T-helper 22 cell (primary cell): ENCODE measurements at regions not wholly inside any gene's neighbourhood (a gene's known extent, or its start where the extent isn't known, plus 50 kb on each side); places are given as distances from the start of the nearest gene placed in this dataset.

ENCODE experiments used
- DNase-seq: peaks from one replicate; pipeline ENCODE4 v3.0.0-alpha.2; 2020; ENCODE audit warnings: low read depth

- no peak for DNase-seq
These were observed 618.6 kb upstream of the MKI67 start for GRCh38 chr10:128744811-128745305.

- DNase-seq, result no peak
These were observed 621.5 kb upstream of the MKI67 start for GRCh38 chr10:128747582-128748346.

- no peak for DNase-seq
These were observed 625.1 kb upstream of the MKI67 start for GRCh38 chr10:128751284-128751683.

GRCh38 chr10:128751851-128752250, 625.6 kb upstream of the MKI67 start:
- DNase-seq, result no peak

GRCh38 chr10:128759174-128759573, 633.0 kb upstream of the MKI67 start:
- DNase-seq, result no peak

- no peak for DNase-seq
These were observed 637.4 kb upstream of the MKI67 start for GRCh38 chr10:128763588-128763987.

- no peak for DNase-seq
These were observed 638.0 kb upstream of the MKI67 start for GRCh38 chr10:128764190-128764589.

- DNase-seq, result no peak
These were observed 640.7 kb upstream of the MKI67 start for GRCh38 chr10:128766915-128767314.

GRCh38 chr10:128774979-128775378, 648.8 kb upstream of the MKI67 start:
- no peak for DNase-seq

- DNase-seq, result no peak
These were observed 649.5 kb upstream of the MKI67 start for GRCh38 chr10:128775743-128776142.

- no peak for DNase-seq
These were observed 650.5 kb upstream of the MKI67 start for GRCh38 chr10:128776673-128777252.

- DNase-seq, result no peak
These were observed 651.1 kb upstream of the MKI67 start for GRCh38 chr10:128777342-128777741.

GRCh38 chr10:128779416-128779815, 653.2 kb upstream of the MKI67 start:
- DNase-seq, result no peak

GRCh38 chr10:128780156-128780761, 654.0 kb upstream of the MKI67 start:
- no peak for DNase-seq

- DNase-seq, result no peak
These were observed 655.4 kb upstream of the MKI67 start for GRCh38 chr10:128781637-128782036.

- no peak for DNase-seq
These were observed 658.2 kb upstream of the MKI67 start for GRCh38 chr10:128784444-128784843.

- DNase-seq, result no peak
These were observed 666.4 kb upstream of the MKI67 start for GRCh38 chr10:128792426-128793140.

GRCh38 chr10:128793726-128794655, 667.8 kb upstream of the MKI67 start:
- DNase-seq, result no peak

GRCh38 chr10:128796396-128796912, 670.2 kb upstream of the MKI67 start:
- DNase-seq, result no peak

- no peak for DNase-seq
These were observed 665.0 kb upstream of the MGMT start for GRCh38 chr10:128802062-128802461.

- DNase-seq, result no peak
These were observed 663.3 kb upstream of the MGMT start for GRCh38 chr10:128803790-128804189.
